ENCODE measurements at regions not wholly inside any gene's neighbourhood (a gene's known extent, or its start where the extent isn't known, plus 50 kb on each side); places are given as distances from the start of the nearest gene placed in this dataset.

DNA sequence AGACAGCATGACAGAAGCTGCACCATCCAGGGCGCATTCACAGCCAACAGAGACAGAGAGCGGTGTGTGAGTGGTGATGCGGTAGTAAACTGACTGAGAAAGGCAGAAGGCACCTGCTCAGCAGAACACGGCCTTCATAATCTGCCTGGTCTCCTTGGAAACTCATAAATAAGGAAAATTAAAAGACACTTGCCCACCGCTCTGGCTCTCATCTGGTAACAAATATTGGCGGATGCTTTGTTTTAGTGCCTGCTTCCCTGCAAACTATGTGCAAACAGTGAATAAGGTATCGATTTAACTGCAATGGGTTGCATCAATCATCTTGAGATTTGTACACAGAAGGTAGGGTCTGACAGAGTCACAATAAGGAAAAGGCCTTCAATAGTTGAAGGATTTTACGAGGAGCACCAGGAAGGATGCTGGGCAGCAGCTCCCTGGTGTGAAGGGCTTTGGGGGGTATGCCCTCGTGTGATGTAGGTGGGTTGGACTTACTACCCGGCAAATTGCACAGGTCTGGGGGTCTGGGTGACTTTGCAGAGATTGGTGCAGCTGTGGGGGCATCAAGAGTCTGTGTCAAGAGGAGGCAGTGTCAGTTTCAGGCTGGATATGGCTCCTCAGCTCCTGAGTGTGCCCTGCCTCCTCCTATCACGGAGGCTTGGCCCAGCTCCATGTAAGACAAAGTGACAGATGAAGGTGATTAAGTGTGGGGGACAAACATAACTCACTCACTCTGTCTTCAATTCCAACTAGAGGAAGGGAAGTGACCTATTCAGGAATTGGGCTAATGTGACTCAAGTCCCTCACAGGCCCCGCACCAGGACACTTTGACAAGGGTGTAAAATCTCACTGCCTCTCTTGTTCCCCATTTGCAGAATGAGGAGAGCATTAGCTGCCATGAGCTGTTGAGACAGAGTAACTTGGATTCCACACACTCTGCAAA is 166.7 kb downstream of the ICE1 start:
- TF ChIP-seq, protein P1, sequence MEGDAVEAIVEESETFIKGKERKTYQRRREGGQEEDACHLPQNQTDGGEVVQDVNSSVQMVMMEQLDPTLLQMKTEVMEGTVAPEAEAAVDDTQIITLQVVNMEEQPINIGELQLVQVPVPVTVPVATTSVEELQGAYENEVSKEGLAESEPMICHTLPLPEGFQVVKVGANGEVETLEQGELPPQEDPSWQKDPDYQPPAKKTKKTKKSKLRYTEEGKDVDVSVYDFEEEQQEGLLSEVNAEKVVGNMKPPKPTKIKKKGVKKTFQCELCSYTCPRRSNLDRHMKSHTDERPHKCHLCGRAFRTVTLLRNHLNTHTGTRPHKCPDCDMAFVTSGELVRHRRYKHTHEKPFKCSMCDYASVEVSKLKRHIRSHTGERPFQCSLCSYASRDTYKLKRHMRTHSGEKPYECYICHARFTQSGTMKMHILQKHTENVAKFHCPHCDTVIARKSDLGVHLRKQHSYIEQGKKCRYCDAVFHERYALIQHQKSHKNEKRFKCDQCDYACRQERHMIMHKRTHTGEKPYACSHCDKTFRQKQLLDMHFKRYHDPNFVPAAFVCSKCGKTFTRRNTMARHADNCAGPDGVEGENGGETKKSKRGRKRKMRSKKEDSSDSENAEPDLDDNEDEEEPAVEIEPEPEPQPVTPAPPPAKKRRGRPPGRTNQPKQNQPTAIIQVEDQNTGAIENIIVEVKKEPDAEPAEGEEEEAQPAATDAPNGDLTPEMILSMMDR (conservative IDR thresholded peaks at IDR 0.05 in 1 of 2, IDR thresholded peaks at IDR 0.05 in 1 of 2; ENCODE audit: low read depth in 1 of 2, low read length in 2 of 2): no peak
- TF ChIP-seq EZH2 (IDR thresholded peaks at IDR 0.05; ENCODE audit: low read length, missing control alignments): no peak

Measured in fibroblast of lung (primary cell).